HG03095 (cell line): ENCODE measurements at regions not wholly inside any gene's neighbourhood (a gene's known extent, or its start where the extent isn't known, plus 50 kb on each side); places are given as distances from the start of the nearest gene placed in this dataset.
"Not testable (repeated sequence)": the region's sequence is repeated elsewhere in the genome, so short reads cannot be mapped to it uniquely, and the experiment has no call there.

Source experiments
- ATAC-seq: cut with Tn5 transposase; IDR thresholded peaks from one replicate; pipeline ENCODE4 v1.9.1; 2021; ENCODE audit warnings: moderate library complexity; ENCODE audit not compliant: unreplicated experiment

DNA sequence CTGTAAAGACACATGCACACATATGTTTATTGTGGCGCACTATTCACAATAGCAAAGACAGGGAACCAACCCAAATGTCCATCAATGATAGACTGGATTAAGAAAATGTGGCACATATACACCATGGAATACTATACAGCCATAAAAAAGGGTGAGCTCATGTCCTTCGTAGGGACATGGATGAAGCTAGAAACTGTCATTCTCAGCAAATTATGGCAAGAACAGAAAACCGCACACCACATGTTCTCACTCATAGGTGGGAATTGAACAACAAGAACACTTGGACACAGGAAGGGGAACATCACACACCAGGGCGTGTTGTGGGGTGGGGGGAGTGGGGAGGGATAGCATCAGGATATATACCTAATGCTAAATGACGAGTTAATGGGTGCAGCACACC, 304.9 kb upstream of the NRSN1 start:
- ATAC-seq = not testable (repeated sequence)

DNA sequence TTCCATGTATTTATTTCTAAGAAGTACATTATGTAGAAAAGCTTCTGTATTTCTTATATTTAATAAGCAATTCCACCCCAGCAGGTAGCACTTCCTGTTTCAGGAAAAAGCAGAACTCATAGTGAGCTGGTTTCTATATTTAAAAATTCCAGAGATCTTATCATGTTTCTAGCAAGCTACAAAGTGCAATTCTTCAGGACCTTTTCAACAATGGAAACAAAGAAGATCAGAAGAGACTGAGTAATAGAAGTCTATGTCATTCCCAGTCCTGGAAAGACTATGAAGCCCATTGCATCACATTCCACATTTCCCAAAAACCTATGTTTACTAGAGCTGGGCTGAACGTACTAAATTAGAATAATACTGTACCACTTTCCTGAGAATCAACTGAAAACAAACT, 302.6 kb upstream of the NRSN1 start:
- ATAC-seq = no peak

DNA sequence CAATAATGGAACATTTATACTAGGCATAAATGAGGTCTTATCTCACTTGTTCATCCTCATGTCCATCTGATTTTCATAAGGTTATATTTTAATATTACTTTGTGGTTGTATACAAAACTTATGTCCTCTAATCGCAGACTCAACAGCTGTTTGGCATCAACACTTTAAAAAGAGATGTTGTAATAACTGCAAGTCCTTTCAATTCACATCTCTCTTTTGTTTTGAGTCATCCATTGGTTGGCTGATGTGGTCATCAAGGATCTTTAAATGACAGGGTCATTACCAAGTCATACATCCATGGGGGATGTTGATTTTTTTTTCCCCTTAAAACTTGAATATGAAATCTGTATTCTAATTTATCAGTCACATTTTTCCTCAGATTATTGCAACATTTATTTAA, 299.4 kb upstream of the NRSN1 start:
- no peak for ATAC-seq

DNA sequence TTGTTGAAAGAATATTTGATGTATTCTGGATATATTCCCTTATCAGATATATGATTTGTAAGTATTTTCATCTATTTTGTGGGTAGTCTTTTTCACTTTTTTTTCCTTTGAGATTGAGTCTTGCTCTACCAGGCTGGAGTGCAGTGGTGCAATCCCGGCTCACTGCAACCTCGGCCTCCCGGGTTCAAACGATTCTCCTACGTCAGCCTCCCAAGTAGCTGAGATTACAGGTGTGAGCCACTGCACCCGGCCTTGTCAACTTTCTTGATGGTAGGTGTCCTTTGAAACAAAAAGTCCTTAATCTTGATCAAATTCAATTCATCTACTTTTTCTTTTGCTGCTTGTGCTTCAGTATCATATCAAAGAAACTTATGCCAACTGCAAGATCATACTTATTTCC, 297.2 kb upstream of the NRSN1 start:
- ATAC-seq = no peak

DNA sequence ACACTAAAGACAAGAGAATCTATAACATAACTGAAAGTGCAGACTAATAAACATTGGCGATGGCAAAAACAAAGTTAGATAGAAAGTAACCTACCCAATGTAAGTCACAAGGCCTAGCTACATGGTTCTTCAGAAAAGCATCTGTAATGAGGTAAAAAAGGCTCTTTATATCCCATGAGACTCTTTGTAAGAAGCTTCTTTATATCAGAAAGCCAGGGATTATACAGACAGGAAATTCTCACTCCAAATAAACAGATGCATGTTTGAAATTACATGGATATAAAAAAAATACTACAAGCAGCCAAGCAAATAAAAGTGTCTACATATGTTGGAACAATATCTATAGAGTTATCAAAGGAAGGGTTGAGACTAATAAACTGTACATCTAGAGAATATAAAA, 284.9 kb upstream of the NRSN1 start:
- no peak for ATAC-seq

DNA sequence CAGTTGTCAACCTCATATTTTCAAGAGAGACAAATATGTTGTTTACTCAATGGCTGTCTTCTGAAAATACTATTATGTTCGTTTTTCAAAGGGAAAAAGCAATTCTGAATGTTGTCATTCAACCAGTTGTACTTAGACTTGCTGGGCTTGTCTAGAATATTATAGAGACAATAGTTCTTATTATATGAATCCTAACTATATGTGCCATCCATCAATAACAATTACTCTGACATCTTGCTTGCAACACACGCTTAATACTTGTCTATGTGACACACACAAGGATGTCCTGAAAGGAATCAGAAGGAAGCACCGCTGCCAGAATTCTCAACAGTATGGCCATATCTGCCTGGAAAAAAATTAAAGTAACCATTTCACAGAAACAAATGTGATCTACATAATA, 283.3 kb upstream of the NRSN1 start:
- ATAC-seq = no peak

DNA sequence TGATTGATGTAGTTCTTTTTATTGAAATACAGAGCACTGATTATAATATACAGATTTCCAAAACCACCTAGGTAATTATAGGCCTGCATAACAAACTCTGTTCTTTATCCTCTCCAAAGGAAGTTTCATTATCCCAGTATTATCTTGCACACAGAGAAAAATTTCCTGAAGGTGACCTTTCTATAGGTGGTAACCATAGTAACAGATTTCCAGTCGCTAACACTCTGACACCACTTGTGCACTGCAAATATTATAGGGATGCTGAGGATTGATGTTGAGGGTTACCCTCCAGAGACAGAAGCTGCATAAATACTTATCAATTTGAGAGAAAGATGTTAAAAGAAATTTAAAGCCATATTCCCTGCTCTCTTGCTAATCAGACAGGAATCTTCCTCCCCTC, 274.5 kb upstream of the NRSN1 start:
- ATAC-seq = no peak

DNA sequence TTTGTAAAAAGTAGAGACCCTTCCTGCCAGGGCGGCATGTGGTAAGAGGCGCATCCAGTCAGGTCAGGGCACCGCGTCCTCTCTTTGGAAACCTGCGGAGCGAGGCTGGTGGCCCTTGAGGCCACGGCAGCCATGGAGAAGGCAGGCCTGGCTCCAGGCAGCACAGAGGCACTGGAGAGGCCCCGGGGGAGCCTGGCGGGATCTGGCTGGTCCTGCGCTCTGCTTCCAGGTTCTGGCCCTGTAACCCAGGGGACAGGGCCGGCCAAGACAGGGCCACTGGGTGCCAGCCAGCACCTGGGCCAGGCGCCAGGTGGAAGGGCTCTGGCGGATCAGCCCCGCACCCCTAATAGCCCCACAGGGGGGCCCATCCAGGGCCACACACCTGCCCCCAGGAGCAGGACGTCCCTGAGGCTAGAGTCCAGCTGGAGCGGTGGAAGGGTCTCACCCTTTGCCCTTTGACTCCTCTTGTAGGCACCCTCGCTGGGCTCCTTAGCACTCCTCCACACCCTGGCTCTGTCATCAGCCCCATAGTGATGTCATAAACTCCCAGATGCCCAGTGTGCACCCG, 272.4 kb upstream of the NRSN1 start:
- ATAC-seq = not testable (repeated sequence)

DNA sequence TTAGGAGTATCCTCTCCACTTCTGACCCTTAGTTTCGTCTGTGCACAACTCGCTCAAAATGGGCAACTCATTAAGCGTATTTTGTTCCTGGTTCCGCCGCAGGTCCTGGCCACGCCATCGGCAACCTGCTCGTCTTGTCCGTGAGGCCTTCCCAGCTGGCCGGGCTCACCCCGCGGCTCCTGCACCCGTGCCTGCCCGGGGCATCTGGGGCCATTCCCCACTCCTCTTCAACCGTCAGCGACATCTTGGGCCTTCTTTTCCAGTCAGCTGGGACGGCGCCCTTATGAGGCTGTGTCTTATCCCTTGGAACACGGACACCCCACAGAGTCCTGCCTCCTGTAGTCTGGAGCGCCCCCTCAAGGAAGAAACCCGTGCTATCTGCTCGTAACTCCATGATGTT, 271.9 kb upstream of the NRSN1 start:
- ATAC-seq = not testable (repeated sequence)

DNA sequence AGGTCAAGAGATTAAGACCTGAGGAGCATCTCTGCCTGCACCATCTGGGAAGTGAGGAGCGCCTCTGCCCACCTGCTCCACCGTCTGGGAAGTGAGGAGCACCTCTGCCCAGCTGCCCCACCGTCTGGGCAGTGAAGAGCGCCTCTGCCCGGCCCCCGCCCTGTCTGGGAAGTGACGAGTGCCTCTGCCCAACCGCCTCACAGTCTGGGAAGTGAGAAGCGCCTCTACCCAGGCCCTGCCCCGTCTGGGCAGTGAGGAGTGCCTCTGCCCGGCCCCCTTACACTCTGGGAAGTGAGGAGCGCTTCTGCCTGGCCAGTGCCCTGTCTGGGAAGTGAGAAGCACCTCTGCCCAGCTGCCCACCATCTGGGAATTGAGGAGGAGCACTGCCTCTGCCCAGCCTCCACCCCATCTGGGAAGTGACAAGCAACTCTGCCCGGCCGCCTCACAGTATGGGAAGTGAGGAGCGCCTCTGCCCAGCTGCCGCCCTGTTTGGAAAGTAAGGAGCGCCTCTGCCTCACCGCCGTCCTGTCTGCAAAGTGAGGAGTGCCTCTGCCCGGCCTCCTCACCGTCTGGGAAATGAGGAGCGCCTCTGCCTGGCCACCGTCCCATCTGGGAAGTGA, 270.4 kb upstream of the NRSN1 start:
- ATAC-seq = no peak

DNA sequence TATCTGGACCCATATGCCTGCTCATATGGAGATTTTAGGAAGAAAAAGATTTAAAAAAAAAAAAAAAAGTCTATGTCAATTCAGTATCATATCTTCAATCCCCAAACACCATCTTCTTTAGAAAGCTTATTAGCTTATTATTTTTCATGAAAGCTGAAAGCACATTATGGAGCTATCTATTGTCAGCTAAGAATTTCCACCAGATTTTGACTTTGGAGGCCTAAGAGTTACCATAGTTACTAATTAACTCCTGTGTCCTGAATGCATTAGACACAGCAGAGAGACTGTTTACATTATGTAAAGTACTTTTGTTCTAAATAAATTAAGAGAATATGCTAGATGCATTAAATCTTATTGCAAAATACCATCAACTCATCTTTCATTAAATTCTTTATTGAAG, 255.5 kb upstream of the NRSN1 start:
- no peak for ATAC-seq

DNA sequence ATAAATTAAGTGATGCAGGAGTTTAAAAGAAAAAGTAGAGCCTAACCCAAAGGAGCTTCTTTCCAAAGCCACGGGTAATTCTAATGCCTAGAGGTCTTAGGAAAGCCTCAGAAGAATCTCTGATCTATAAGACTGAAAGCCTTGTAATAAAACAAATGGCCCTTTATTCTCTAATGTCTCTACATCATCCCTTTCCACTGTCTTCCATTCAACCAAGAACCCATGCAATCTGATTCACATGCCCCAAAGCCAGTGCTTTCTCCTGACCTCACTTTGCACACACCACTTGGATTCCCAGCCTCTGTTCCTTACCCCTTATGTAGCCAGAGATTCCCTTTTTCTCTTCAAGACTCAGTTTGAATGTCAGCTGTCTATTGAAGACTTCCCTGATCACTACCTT, 252.9 kb upstream of the NRSN1 start:
- ATAC-seq = no peak

DNA sequence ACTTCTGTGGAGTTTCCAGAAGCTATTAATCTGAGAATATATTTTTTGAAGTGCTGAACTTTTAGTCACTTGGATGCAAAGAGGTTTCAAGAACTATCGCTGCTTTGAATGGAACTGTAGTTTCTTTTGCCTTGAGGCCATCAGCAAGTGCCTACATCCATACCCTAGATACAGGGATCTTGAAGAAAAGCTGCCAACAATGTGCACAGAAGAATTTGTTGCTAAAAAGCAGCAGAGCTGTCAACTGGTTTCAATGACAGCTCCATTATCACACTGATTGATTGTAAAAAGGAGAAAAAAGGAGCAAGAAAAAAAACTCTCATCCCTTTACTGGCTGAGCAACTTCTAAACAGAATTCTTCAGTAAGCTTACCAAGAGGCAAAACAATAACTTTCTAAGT, 251.0 kb upstream of the NRSN1 start:
- ATAC-seq = no peak

DNA sequence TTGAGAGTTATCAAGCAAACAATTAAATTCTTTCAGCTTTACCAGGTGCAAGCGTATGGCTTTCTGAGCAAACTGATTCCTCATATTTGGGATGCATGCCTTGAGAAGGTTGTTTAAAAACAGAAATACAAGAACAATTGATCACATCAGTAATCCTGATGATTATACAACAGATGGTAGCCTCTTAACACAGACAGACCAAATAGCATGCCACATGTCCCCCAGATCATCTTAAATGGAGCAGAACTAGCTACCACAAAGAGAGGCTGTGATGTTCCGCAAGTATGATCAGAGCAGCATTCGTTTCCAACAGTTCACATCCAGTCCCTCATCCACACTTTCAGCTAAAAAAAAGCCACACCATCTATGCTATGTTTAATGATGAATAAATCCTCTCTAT, 246.2 kb upstream of the NRSN1 start:
- ATAC-seq = no peak

DNA sequence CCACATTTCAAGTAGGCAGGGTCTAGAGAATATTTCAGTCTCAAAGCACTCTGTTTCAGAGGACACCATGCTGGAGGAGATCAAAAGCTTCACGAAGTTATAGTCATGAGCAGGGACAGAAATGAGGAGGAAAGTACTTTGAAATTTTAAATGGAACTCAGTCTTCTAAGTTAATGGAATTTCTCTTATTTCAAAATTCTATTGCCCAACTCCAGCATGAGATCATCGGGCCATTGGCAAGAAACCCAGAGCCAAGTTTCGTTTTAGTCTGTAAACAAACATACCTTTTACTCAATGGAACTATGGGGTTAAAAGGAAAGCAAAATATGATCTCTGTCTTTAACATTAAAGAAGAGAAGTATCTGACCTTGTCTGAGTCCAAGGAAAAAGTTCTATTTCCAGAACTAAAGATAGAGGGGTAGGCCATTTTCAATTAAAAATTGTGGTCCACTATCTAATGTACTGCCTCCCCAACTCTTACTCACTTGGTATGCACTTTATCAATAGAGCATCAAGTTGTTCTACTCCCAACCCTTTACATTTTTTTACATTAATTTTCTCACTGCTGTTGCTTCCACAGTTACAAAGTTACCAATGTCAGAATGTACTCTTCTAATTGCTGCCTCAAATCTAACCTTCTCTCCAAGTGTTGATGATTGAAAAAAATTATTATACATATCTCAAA, 235.3 kb upstream of the NRSN1 start:
- ATAC-seq = no peak

DNA sequence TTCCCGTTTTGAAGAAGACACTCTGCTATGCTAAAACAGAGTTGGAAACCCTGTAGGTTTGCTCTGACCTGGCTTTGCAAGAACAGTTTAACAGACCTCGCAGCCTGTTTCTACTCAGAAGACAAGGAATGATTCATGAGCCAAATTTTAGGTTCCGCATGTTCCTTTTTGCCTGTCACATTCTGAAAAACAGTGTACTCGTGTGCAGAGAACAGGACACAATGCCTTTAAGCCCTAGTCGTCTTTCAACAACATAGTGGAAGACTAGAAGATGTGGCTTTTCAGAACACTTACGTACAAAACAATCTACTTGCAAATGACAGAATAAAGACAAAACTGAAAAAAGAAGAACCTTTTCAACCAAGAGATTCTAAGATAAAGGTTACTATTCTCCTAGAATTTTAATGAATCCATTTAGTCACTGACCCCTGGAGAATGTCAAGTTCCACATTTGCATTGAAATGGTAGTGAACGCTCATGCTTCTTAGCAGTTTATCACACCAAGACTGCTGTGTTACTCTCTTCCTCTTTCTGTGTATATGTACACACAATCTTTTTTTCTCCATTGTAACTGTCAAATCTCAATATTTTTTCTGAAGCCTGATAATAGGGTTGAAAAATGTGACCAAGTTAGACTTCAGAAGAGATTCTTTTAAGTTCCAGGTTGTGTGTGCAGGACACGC, 220.7 kb upstream of the NRSN1 start:
- ATAC-seq = no peak

DNA sequence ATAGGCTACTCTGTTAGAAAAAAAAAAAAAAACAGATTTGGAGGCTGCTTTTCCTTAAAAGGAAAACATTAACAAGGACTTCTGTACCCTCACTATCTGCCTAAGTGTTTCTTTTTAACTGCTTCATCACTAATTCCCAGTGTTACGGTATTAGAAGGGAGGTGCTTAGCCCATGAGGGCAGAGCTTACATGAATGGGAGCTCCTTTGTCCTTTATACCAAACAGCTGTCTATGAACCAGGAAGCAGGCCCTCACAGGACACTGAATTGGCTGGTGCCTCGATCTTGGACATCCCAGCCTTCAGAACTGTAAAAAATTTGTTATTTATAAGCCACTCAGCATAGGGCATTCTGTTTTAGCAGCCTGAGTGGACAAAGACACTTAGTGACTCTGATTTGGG, 215.6 kb upstream of the NRSN1 start:
- no peak for ATAC-seq

DNA sequence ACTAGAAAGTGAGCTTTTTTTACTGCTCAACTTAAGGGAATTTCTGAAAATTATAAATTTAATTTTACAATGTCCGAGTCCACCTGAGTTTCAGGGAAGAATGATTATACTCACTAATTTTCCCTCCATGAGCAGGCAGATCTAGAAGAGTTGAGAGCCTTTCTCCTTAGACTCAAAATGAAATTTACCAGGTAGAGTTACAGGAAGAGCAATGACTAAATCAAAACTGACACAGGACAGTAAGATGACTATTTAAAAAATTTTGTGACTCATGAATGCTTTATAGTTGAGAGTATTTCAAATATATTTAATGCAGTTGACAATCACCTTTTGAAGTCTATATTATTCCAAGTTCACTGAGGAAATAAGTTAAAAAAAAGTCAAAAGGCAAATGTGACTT, 198.1 kb upstream of the NRSN1 start:
- ATAC-seq = no peak

DNA sequence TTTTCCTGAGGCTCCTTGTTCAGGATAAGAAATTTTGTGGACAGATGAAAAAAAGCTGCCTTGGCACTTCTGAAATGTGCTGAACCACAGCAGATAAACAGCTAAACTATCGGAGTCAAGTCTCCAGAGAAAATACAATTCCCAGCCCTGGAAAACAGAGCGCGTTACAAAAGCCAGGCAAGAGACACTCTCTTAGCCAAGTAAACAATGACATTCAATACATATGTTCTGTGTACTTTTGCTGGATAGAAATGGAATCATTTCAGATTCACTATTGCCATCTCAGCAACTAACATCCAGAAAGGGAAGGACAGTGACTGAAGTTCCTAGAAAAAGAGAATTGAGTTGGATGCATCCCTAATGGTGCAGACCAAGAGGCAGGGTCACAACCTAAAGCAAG, 196.8 kb upstream of the NRSN1 start:
- ATAC-seq = no peak

DNA sequence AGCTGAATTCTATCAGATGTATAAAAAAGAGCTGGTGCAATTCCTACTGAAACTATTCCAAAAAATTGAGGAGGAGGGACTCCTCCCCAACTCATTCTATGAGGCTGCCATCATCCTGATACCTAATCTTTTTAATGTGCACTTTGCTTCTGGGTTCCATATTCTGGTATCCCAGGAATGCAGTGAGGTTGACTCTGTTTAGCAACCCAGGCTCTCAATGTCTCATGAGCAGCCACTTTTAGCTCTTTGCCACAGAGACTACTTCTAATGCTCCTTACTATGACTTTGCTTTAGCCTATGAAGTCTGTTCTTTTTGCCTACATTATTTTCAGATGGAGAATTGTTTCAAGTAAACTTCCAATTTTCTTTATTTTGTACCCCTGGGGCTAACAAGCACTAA, 185.5 kb upstream of the NRSN1 start:
- no peak for ATAC-seq

DNA sequence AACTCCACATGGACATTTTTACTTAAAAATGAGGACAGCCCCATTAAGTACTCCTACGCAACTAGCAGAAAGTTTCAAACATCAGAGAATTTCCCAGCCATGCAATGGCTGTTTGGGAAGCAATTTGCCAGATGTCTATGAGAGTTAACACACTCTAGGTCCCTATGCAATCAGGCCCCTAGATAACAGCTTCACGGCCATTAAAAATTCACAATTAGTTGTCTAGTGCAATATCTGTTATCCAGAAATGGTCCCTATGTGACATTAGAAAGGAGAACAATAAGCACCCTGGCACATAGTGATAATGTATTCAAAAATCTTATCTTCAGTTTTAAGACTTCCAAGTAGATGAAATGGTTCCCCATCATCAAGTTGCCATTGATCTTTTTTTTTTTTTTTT, 174.3 kb upstream of the NRSN1 start:
- no peak for ATAC-seq

DNA sequence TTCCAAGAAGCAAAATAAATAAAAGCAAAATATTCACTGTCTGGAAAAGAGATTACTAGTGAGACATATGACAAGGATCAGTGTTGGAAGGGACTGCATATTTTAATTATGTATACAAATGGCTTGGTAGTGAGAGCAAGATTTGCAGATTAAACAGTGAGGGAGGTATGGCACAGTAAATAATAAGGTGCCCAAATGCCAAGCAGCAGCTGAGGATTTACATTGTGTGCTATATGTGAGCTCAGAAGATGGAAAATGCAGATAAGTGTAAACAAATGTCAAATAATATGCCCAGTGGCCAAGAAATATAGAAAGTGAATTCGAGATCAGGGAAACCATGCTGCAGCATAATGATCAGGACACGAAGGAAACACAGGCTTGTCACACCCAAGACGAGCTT, 173.8 kb upstream of the NRSN1 start:
- no peak for ATAC-seq
